ENCODE measurements at regions not wholly inside any gene's neighbourhood (a gene's known extent, or its start where the extent isn't known, plus 50 kb on each side); places are given as distances from the start of the nearest gene placed in this dataset.

DNA sequence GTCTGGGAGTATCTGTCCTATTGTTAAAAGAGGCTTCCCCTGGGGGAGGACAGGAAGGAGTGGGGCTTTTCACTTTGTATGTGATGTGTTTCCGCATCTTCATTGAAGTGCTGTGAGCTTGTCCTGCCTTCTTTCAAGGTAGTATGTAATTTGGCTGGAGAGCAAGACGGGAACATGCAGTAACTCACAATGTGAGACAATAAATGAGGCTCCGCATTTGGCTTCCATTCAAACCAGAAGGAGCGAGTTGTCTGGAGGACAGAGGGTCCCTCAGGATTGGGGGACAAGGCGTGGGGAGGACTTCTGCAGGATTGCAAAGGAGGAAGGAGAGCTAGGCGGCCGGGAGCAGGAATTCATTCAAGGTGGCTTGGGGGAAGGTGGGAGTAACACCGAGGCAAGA lies 203.5 kb downstream of the RBFOX3 start (continued):
- TF ChIP-seq, protein P1, sequence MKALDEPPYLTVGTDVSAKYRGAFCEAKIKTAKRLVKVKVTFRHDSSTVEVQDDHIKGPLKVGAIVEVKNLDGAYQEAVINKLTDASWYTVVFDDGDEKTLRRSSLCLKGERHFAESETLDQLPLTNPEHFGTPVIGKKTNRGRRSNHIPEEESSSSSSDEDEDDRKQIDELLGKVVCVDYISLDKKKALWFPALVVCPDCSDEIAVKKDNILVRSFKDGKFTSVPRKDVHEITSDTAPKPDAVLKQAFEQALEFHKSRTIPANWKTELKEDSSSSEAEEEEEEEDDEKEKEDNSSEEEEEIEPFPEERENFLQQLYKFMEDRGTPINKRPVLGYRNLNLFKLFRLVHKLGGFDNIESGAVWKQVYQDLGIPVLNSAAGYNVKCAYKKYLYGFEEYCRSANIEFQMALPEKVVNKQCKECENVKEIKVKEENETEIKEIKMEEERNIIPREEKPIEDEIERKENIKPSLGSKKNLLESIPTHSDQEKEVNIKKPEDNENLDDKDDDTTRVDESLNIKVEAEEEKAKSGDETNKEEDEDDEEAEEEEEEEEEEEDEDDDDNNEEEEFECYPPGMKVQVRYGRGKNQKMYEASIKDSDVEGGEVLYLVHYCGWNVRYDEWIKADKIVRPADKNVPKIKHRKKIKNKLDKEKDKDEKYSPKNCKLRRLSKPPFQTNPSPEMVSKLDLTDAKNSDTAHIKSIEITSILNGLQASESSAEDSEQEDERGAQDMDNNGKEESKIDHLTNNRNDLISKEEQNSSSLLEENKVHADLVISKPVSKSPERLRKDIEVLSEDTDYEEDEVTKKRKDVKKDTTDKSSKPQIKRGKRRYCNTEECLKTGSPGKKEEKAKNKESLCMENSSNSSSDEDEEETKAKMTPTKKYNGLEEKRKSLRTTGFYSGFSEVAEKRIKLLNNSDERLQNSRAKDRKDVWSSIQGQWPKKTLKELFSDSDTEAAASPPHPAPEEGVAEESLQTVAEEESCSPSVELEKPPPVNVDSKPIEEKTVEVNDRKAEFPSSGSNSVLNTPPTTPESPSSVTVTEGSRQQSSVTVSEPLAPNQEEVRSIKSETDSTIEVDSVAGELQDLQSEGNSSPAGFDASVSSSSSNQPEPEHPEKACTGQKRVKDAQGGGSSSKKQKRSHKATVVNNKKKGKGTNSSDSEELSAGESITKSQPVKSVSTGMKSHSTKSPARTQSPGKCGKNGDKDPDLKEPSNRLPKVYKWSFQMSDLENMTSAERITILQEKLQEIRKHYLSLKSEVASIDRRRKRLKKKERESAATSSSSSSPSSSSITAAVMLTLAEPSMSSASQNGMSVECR (CRISPR knock-in tag; IDR thresholded peaks at IDR 0.05; ENCODE audit: borderline replicate concordance): no peak
- TF ChIP-seq, protein P2, sequence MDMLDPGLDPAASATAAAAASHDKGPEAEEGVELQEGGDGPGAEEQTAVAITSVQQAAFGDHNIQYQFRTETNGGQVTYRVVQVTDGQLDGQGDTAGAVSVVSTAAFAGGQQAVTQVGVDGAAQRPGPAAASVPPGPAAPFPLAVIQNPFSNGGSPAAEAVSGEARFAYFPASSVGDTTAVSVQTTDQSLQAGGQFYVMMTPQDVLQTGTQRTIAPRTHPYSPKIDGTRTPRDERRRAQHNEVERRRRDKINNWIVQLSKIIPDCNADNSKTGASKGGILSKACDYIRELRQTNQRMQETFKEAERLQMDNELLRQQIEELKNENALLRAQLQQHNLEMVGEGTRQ (CRISPR knock-in tag; IDR thresholded peaks at IDR 0.05): no peak
- TF ChIP-seq NR2C2 (CRISPR knock-in tag; IDR thresholded peaks at IDR 0.05) (no peak), RELA (CRISPR knock-in tag; IDR thresholded peaks at IDR 0.05; ENCODE audit: borderline replicate concordance) (no peak)

DNA sequence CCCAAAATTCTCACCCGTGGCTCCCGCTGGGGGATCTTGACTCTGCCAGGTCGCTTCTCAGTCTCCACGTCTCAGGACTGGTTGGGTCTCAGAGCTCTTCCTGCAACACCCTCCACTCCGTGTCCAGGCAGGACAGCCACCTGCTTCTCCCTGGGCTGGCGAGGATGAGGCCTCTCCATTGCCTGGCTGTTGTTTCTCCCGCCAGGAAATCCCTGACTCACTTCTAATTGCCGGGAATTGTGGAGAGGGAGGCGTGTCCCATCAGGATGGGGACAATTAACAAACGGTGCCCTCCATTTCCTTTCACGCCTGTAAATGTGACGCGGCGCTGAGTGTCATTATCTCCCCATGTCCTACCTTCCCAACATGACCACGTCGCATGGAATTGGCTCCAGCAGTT lies 204.5 kb downstream of the RBFOX3 start:
- peaks cover 7% of the 10 kb centered on the region for H3K9me3 Mint-ChIP-seq
- no peak for TF ChIP-seq SP1 (CRISPR knock-in tag; conservative IDR thresholded peaks at IDR 0.05)
- ChIA-PET POLR2A (no interaction called here), CTCF (interaction anchor here (0.9 to 2.2 kb wide), 3 partner anchors 13 to 318 kb away, joined by 3 to 7 read pairs (median 4); no protein-coding TSS in a partner anchor)
- no peak overlapping the region for H3K4me3 Mint-ChIP-seq
- H3K4me1 Mint-ChIP-seq: peaks cover 18% of the 10 kb centered on the region
- ATAC-seq (no peak), DNase-seq (ENCODE audit: low spot score) (no peak)
- no peaks in the 10 kb centered on the region for H3K36me3 Mint-ChIP-seq
- H3K27ac Mint-ChIP-seq: no peak overlapping the region
- peaks cover 14% of the 10 kb centered on the region for H3K27me3 Mint-ChIP-seq (ENCODE audit: low read depth)

DNA sequence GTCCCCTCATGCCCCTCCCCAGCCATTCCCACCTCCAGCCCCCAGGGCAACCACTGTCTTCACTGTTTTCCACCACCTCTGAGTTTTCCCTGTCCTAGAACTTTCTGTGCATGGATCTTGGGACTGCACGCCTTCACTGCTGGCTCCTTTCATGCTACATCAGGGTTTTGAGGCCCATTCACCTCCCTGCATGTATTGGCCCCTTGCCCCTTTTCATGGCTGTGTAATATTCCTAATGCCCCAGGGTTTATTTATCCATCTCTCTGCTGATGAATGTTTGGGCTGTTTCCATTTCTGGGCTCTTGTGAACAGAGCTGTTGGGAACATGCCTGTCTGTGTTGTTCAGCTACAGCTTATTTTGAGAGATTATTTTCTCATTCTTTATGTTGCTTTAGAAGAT lies 205.0 kb downstream of the RBFOX3 start:
- H3K36me3 Mint-ChIP-seq: no peaks in the 10 kb centered on the region
- H3K4me1 Mint-ChIP-seq: peaks cover 23% of the 10 kb centered on the region
- ATAC-seq (no peak), DNase-seq (ENCODE audit: low spot score) (no peak)
- H3K27me3 Mint-ChIP-seq (ENCODE audit: low read depth): peaks cover 18% of the 10 kb centered on the region
- no peak overlapping the region for H3K4me3 Mint-ChIP-seq
- CTCF ChIA-PET: interaction anchor here (0.9 to 1.7 kb wide), 2 partner anchors 302 to 318 kb away, joined by 3 to 7 read pairs; no protein-coding TSS in a partner anchor
- peaks cover 7% of the 10 kb centered on the region for H3K9me3 Mint-ChIP-seq
- no peak overlapping the region for H3K27ac Mint-ChIP-seq
- POLR2A ChIA-PET: no interaction called here
- TF ChIP-seq GRHL2 (CRISPR knock-in tag; IDR thresholded peaks at IDR 0.05; ENCODE audit: insufficient replicate concordance, severe bottlenecking) (no peak), ZBTB21 (CRISPR knock-in tag; IDR thresholded peaks at IDR 0.05; ENCODE audit: borderline replicate concordance) (no peak), ATF1 (CRISPR knock-in tag; IDR thresholded peaks at IDR 0.05) (no peak), HMGA2 (CRISPR knock-in tag; IDR thresholded peaks at IDR 0.05) (no peak), JUN (CRISPR knock-in tag; IDR thresholded peaks at IDR 0.05) (no peak), EMX1 (CRISPR knock-in tag; IDR thresholded peaks at IDR 0.05) (no peak), ETV6 (CRISPR knock-in tag; IDR thresholded peaks at IDR 0.05) (no peak), NR3C1 (CRISPR knock-in tag; conservative IDR thresholded peaks at IDR 0.05; ENCODE audit: low read depth) (no peak), GTF2I (CRISPR knock-in tag; conservative IDR thresholded peaks at IDR 0.05) (no peak)
- TF ChIP-seq, protein P3, sequence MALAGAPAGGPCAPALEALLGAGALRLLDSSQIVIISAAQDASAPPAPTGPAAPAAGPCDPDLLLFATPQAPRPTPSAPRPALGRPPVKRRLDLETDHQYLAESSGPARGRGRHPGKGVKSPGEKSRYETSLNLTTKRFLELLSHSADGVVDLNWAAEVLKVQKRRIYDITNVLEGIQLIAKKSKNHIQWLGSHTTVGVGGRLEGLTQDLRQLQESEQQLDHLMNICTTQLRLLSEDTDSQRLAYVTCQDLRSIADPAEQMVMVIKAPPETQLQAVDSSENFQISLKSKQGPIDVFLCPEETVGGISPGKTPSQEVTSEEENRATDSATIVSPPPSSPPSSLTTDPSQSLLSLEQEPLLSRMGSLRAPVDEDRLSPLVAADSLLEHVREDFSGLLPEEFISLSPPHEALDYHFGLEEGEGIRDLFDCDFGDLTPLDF (CRISPR knock-in tag; IDR thresholded peaks at IDR 0.05): no peak
- TF ChIP-seq, protein P4, sequence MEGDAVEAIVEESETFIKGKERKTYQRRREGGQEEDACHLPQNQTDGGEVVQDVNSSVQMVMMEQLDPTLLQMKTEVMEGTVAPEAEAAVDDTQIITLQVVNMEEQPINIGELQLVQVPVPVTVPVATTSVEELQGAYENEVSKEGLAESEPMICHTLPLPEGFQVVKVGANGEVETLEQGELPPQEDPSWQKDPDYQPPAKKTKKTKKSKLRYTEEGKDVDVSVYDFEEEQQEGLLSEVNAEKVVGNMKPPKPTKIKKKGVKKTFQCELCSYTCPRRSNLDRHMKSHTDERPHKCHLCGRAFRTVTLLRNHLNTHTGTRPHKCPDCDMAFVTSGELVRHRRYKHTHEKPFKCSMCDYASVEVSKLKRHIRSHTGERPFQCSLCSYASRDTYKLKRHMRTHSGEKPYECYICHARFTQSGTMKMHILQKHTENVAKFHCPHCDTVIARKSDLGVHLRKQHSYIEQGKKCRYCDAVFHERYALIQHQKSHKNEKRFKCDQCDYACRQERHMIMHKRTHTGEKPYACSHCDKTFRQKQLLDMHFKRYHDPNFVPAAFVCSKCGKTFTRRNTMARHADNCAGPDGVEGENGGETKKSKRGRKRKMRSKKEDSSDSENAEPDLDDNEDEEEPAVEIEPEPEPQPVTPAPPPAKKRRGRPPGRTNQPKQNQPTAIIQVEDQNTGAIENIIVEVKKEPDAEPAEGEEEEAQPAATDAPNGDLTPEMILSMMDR (IDR thresholded peaks at IDR 0.05): no peak
- TF ChIP-seq, protein P5, sequence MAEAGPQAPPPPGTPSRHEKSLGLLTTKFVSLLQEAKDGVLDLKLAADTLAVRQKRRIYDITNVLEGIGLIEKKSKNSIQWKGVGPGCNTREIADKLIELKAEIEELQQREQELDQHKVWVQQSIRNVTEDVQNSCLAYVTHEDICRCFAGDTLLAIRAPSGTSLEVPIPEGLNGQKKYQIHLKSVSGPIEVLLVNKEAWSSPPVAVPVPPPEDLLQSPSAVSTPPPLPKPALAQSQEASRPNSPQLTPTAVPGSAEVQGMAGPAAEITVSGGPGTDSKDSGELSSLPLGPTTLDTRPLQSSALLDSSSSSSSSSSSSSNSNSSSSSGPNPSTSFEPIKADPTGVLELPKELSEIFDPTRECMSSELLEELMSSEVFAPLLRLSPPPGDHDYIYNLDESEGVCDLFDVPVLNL (CRISPR knock-in tag; IDR thresholded peaks at IDR 0.05; ENCODE audit: borderline replicate concordance, low read depth): no peak
- TF ChIP-seq, protein P6, sequence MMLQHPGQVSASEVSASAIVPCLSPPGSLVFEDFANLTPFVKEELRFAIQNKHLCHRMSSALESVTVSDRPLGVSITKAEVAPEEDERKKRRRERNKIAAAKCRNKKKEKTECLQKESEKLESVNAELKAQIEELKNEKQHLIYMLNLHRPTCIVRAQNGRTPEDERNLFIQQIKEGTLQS (CRISPR knock-in tag; conservative IDR thresholded peaks at IDR 0.05): no peak
- TF ChIP-seq, protein P7, sequence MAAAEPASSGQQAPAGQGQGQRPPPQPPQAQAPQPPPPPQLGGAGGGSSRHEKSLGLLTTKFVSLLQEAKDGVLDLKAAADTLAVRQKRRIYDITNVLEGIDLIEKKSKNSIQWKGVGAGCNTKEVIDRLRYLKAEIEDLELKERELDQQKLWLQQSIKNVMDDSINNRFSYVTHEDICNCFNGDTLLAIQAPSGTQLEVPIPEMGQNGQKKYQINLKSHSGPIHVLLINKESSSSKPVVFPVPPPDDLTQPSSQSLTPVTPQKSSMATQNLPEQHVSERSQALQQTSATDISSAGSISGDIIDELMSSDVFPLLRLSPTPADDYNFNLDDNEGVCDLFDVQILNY (CRISPR knock-in tag; IDR thresholded peaks at IDR 0.05): no peak

Measured in WTC11 (cell line).